Nephron (organoid): ENCODE measurements at regions not wholly inside any gene's neighbourhood (a gene's known extent, or its start where the extent isn't known, plus 50 kb on each side); places are given as distances from the start of the nearest gene placed in this dataset.

ENCODE experiments used
- H3K27ac Mint-ChIP-seq, 3 experiments: 2 replicates each; pipeline ENCODE4 v1.8.0; 2020; ENCODE audit warnings: mixed read lengths in 3 of 3, mild to moderate bottlenecking in 2 of 3, moderate library complexity in 1 of 3
- H3K27me3 Mint-ChIP-seq: 2 replicates; pipeline ENCODE4 v1.8.0; 2021; ENCODE audit warnings: low read depth, mild to moderate bottlenecking, moderate library complexity, mixed read lengths
- H3K36me3 Mint-ChIP-seq: 2 replicates; pipeline ENCODE4 v1.8.0; 2020; ENCODE audit warnings: low read depth, mixed read lengths
- H3K4me1 Mint-ChIP-seq: 2 replicates; pipeline ENCODE4 v1.8.0; 2020; ENCODE audit warnings: mixed read lengths
- H3K4me3 Mint-ChIP-seq, 3 experiments: 2 replicates each; pipeline ENCODE4 v1.8.0; 2020; ENCODE audit warnings: mild to moderate bottlenecking in 3 of 3, mixed read lengths in 3 of 3, moderate library complexity in 2 of 3
- H3K9me3 Mint-ChIP-seq: 2 replicates; pipeline ENCODE4 v1.8.0; 2020; ENCODE audit warnings: mixed read lengths
- TF ChIP-seq, protein P1 (sequence below), 3 experiments: fragments of 200-600 bp; sonication (generic); IDR thresholded peaks; one replicate each; pipeline ENCODE4 v1.5.0; 2021; ENCODE audit warnings: antibody characterized with exemption in 3 of 3; ENCODE audit not compliant: unreplicated experiment in 3 of 3

DNA sequence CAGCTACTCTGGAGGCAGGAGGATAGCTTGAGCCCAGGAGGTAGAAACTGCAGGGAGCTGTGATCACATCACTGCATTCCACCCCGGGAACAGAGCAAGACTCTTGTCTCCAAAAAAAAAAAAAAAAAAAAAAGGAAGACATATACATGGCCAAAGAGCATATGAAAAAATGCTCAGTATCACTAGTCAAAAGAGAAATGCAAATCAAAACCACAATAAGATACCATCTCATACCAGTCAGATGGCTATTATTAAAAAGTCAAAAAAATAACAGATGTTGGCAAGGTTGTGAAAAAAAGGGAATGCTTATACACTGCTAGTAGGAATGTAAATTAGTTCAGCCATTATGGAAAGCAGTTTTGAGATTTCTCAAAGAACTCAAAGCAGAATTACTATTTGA is 174.8 kb upstream of the ATF7IP start:
- no peak overlapping the region for H3K27ac Mint-ChIP-seq
- TF ChIP-seq, protein P1, sequence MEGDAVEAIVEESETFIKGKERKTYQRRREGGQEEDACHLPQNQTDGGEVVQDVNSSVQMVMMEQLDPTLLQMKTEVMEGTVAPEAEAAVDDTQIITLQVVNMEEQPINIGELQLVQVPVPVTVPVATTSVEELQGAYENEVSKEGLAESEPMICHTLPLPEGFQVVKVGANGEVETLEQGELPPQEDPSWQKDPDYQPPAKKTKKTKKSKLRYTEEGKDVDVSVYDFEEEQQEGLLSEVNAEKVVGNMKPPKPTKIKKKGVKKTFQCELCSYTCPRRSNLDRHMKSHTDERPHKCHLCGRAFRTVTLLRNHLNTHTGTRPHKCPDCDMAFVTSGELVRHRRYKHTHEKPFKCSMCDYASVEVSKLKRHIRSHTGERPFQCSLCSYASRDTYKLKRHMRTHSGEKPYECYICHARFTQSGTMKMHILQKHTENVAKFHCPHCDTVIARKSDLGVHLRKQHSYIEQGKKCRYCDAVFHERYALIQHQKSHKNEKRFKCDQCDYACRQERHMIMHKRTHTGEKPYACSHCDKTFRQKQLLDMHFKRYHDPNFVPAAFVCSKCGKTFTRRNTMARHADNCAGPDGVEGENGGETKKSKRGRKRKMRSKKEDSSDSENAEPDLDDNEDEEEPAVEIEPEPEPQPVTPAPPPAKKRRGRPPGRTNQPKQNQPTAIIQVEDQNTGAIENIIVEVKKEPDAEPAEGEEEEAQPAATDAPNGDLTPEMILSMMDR (IDR thresholded peaks at IDR 0.05; ENCODE audit: unreplicated experiment in 3 of 3) = no peak
- peaks cover 3% of the 10 kb centered on the region for H3K9me3 Mint-ChIP-seq
- no peaks in the 10 kb centered on the region for H3K36me3 Mint-ChIP-seq
- no peak overlapping the region for H3K4me3 Mint-ChIP-seq
- H3K27me3 Mint-ChIP-seq = no peaks in the 10 kb centered on the region
- peaks cover 25% of the 10 kb centered on the region for H3K4me1 Mint-ChIP-seq

DNA sequence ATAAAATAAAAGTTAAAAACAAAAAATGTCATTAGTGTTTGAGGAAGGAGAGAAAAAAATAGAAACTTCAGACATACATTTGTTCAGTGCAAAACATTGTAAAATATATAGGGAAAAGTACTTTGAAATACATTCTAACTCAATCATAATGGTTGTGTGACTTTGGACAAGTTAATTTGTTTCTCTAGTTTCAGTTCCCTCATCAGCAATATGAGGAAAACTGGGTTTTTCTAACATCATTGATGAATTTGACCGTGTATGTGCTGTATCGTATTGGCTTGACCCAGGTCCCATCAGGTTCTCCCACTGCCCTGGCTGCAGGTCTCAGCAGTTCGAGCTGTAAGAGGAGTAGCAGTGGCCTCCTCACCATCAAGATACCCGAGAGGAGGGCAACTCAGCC is 173.9 kb upstream of the ATF7IP start:
- Mint-ChIP-seq H3K4me1 (peaks cover 22% of the 10 kb centered on the region), H3K4me3 (no peak overlapping the region), H3K36me3 (no peaks in the 10 kb centered on the region)

DNA sequence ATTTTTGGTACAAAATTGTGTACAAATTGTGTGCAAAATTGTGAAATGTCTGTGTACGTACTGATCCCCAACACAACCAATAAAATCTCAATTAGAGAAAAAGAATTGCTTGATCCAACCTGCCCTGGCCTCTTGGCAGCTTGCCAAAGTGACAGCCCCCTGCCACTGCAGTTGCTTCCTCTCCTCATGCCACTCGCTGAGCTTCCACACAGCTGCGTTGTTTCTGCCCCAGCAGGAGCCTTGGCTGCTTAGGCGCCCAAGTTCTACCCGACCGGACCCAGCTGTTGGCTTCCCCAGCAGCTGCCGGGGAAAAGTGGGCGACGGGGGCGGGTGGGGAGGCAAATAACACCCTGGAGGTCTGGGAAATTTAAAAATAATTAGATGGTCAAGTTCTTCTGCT is 171.8 kb upstream of the ATF7IP start:
- TF ChIP-seq, protein P1 (IDR thresholded peaks at IDR 0.05; ENCODE audit: unreplicated experiment in 3 of 3) = no peak
- Mint-ChIP-seq H3K36me3 (no peaks in the 10 kb centered on the region), H3K4me3 (peak overlapping the region in 2 of 3 experiments; percentile 35 to 40), H3K27me3 (no peaks in the 10 kb centered on the region), H3K27ac (no peak overlapping the region), H3K9me3 (peaks cover 3% of the 10 kb centered on the region), H3K4me1 (peaks cover 13% of the 10 kb centered on the region)

More for the DNA sequence above, 173.9 kb upstream of the ATF7IP start:
- no peak overlapping the region for H3K27ac Mint-ChIP-seq
- TF ChIP-seq, protein P1 (IDR thresholded peaks at IDR 0.05; ENCODE audit: unreplicated experiment in 3 of 3) = no peak
- H3K9me3 Mint-ChIP-seq = peaks cover 3% of the 10 kb centered on the region
- H3K27me3 Mint-ChIP-seq = no peaks in the 10 kb centered on the region

DNA sequence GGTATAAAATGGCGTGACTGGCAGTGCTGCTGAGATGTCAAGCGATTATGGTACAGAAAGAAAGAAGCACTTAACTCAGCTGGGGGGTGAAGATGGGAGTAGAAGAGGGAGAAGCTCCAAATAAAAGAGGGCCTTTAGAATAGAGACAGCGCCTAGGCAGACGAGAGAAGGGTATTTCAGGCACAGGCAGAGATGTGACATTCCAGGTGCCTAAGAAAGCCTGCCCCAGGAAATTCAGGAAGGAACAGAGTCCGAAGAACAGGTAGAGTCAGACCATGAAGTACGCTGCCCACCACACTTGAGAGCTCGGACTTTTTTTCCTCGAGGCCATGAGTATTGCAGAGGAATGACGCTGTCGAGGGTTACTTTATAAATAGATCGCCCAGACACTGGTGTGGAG is 170.9 kb upstream of the ATF7IP start:
- H3K27me3 Mint-ChIP-seq = no peaks in the 10 kb centered on the region
- H3K4me1 Mint-ChIP-seq = peaks cover 7% of the 10 kb centered on the region
- no peak overlapping the region for H3K27ac Mint-ChIP-seq
- peaks cover 3% of the 10 kb centered on the region for H3K9me3 Mint-ChIP-seq
- H3K36me3 Mint-ChIP-seq = no peaks in the 10 kb centered on the region
- TF ChIP-seq, protein P1 (IDR thresholded peaks at IDR 0.05; ENCODE audit: unreplicated experiment in 3 of 3) = no peak
- no peak overlapping the region for H3K4me3 Mint-ChIP-seq

DNA sequence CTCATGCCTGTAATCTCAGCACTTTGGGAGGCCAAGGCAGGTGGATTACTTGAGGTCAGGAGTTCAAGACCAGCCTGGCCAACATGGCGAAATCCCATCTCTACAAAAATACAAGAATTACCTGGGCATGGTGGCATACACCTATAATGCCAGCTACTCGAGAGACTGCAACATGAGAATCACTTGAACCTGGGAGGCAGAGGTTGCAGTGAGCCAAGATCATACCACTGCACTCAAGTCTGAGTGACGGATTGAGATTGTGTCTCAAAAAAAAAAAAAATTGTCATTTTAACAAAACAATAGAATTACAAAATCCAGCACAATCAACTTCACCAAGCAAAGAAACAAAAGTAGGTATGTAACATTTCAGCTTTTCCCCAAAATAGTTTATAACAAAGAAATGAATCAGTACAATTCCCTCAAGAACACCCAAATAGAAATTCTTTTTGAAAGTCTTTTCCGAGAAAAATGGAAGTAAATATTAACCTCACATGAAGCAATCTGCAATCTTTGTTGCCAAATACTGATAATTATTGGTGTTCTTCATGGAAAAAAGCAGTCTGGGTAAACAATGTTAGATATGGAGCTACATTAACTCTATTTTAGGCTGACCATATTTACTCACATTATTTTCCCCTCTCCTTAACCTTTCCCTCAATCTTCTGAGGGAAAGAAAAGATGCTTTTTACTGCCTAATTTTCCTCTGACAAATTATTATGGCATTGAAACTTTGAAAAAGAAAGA is 165.9 kb upstream of the ATF7IP start:
- Mint-ChIP-seq H3K27me3 (no peaks in the 10 kb centered on the region), H3K4me1 (no peaks in the 10 kb centered on the region), H3K9me3 (no peaks in the 10 kb centered on the region), H3K4me3 (no peak overlapping the region), H3K36me3 (no peaks in the 10 kb centered on the region), H3K27ac (no peak overlapping the region)
- TF ChIP-seq, protein P1 (IDR thresholded peaks at IDR 0.05; ENCODE audit: unreplicated experiment in 3 of 3) = no peak

DNA sequence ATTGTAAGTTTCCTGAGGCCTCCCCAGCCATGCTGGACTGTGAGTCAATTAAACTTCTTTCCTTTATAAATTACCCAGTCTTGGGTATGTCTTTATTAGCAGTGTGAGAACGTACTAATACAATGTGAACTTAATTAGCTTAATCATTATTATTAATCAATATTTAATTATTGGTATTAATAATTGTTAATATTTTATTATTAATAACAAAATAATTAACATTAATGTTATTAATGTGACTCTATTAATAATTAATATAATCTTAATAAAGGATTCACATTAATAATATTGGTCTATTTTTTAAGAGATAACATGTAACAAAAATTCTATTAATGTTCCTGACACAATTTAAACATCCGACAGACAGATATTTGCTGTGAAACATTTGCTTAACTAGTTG is 164.9 kb upstream of the ATF7IP start:
- H3K9me3 Mint-ChIP-seq = no peaks in the 10 kb centered on the region
- TF ChIP-seq, protein P1 (IDR thresholded peaks at IDR 0.05; ENCODE audit: unreplicated experiment in 3 of 3) = no peak
- H3K27me3 Mint-ChIP-seq = no peaks in the 10 kb centered on the region
- H3K27ac Mint-ChIP-seq = no peak overlapping the region
- no peaks in the 10 kb centered on the region for H3K4me1 Mint-ChIP-seq
- no peak overlapping the region for H3K4me3 Mint-ChIP-seq
- no peaks in the 10 kb centered on the region for H3K36me3 Mint-ChIP-seq
